GM12891 (cell line): ENCODE measurements at regions not wholly inside any gene's neighbourhood (a gene's known extent, or its start where the extent isn't known, plus 50 kb on each side); places are given as distances from the start of the nearest gene placed in this dataset.
"Not testable (repeated sequence)": the region's sequence is repeated elsewhere in the genome, so short reads cannot be mapped to it uniquely, and the experiment has no call there.

Experiments used
- DNase-seq: peaks from one replicate; pipeline ENCODE4 v3.0.0; 2011; ENCODE audit warnings: low spot score; ENCODE audit not compliant: insufficient read length
- FAIRE-seq: peaks from 2 replicates; lab custom pipeline; 2011; peaks lifted over from hg19 to GRCh38; lab: Jason Lieb, UNC
- PAX5 ChIP-seq: IDR thresholded peaks from 2 replicates; pipeline ENCODE4 v1.6.1; 2011; ENCODE audit warnings: low read length, moderate library complexity, mild to moderate bottlenecking; ENCODE audit not compliant: insufficient read depth, severe bottlenecking
- POLR2A ChIP-seq: IDR thresholded peaks from 2 replicates; pipeline ENCODE4 v1.6.1; 2011; ENCODE audit warnings: low read depth, low read length, control low read depth
- POLR2AphosphoS5 ChIP-seq: IDR thresholded peaks from 2 replicates; pipeline ENCODE4 v1.6.1; 2011; ENCODE audit warnings: low read depth, low read length, control low read depth
- POU2F2 ChIP-seq: IDR thresholded peaks from 2 replicates; pipeline ENCODE4 v1.6.1; 2011; ENCODE audit warnings: low read depth, mild to moderate bottlenecking, control low read depth, low read length, moderate library complexity
- SPI1 ChIP-seq: IDR thresholded peaks from 2 replicates; pipeline ENCODE4 v1.6.1; 2011; ENCODE audit warnings: low read depth, low read length, control low read depth
- TAF1 ChIP-seq: IDR thresholded peaks from 2 replicates; pipeline ENCODE4 v1.6.1; 2011; ENCODE audit warnings: low read depth, low read length, control low read depth

- DNase-seq (no peak), FAIRE-seq (no peak)
- TF ChIP-seq POU2F2 (no peak), PAX5 (no peak), POLR2AphosphoS5 (no peak)
Measured at GRCh38 chr10:3570855-3571266, 214.1 kb downstream of the KLF6 start.

GRCh38 chr10:3570131-3570729 is 214.8 kb downstream of the KLF6 start:
- no peak for TF ChIP-seq POLR2AphosphoS5
- no peak for TF ChIP-seq POLR2A
- TF ChIP-seq POU2F2 = no peak
- no peak for TF ChIP-seq SPI1
- no peak for TF ChIP-seq PAX5
- TF ChIP-seq TAF1 = no peak
- no peak for FAIRE-seq
- no peak for DNase-seq

- FAIRE-seq (no peak), DNase-seq (no peak)
- TF ChIP-seq POLR2A (no peak), POU2F2 (no peak), SPI1 (no peak), TAF1 (no peak), PAX5 (no peak), POLR2AphosphoS5 (no peak)
Measured at GRCh38 chr10:3568983-3569382, 216.0 kb downstream of the KLF6 start.

- no peak for FAIRE-seq
- no peak for DNase-seq
Measured at GRCh38 chr10:3568392-3568791, 216.6 kb downstream of the KLF6 start.

GRCh38 chr10:3567291-3567963 is 217.6 kb downstream of the KLF6 start:
- DNase-seq (no peak), FAIRE-seq (no peak)
- TF ChIP-seq POLR2A (no peak), TAF1 (no peak), POU2F2 (no peak), PAX5 (no peak), SPI1 (no peak), POLR2AphosphoS5 (no peak)

More at GRCh38 chr10:3568392-3568791, 216.6 kb downstream of the KLF6 start:
- TF ChIP-seq POLR2A = no peak
- no peak for TF ChIP-seq TAF1
- no peak for TF ChIP-seq PAX5
- no peak for TF ChIP-seq POLR2AphosphoS5
- TF ChIP-seq POU2F2 = no peak
- TF ChIP-seq SPI1 = no peak

- TF ChIP-seq TAF1 (no peak), POLR2AphosphoS5 (no peak), SPI1 (no peak), POLR2A (no peak), PAX5 (no peak), POU2F2 (no peak)
- FAIRE-seq = no peak
- DNase-seq = no peak
Measured at GRCh38 chr10:3566627-3567026, 218.4 kb downstream of the KLF6 start.

GRCh38 chr10:3564346-3565002 is 220.5 kb downstream of the KLF6 start:
- FAIRE-seq (no peak), DNase-seq (no peak)
- TF ChIP-seq POU2F2 (no peak), PAX5 (no peak), POLR2A (no peak), TAF1 (no peak), POLR2AphosphoS5 (no peak), SPI1 (no peak)

GRCh38 chr10:3563298-3563697 is 221.7 kb downstream of the KLF6 start:
- no peak for TF ChIP-seq POLR2A
- no peak for TF ChIP-seq PAX5
- no peak for TF ChIP-seq TAF1
- no peak for TF ChIP-seq POLR2AphosphoS5
- no peak for TF ChIP-seq POU2F2
- no peak for TF ChIP-seq SPI1
- DNase-seq (no peak), FAIRE-seq (no peak)

GRCh38 chr10:3560628-3561027 is 224.4 kb downstream of the KLF6 start:
- not testable (repeated sequence) for DNase-seq, FAIRE-seq

GRCh38 chr10:3559527-3559926 is 225.5 kb downstream of the KLF6 start:
- no peak for FAIRE-seq
- DNase-seq = no peak
- TF ChIP-seq POLR2AphosphoS5 = no peak
- TF ChIP-seq POU2F2 = no peak
- TF ChIP-seq POLR2A = no peak
- TF ChIP-seq TAF1 = no peak
- no peak for TF ChIP-seq SPI1
- no peak for TF ChIP-seq PAX5
